GM18951 (cell line): ENCODE measurements at regions not wholly inside any gene's neighbourhood (a gene's known extent, or its start where the extent isn't known, plus 50 kb on each side); places are given as distances from the start of the nearest gene placed in this dataset.

ENCODE experiments used
- POLR2A ChIP-seq: IDR thresholded peaks from 4 replicates; pipeline ENCODE4 v1.6.1; 2011; ENCODE audit warnings: mild to moderate bottlenecking; ENCODE audit not compliant: insufficient read length, insufficient read depth; ENCODE audit errors: extremely low read depth
- in situ Hi-C: fragments of 300-500 bp; cut with MboI; formaldehyde crosslinking; loops from one replicate; pipeline ENCODE4 v1.12.0; 2022; ENCODE audit warnings: low sequenced_read_pairs, mixed read lengths, inconsistent platforms; ENCODE audit not compliant: unreplicated experiment

GRCh38 chr2:8630676-8631464, 51.0 kb upstream of the ID2 start:
- no peak for TF ChIP-seq POLR2A
- in situ Hi-C loops, result no loop called here

DNA sequence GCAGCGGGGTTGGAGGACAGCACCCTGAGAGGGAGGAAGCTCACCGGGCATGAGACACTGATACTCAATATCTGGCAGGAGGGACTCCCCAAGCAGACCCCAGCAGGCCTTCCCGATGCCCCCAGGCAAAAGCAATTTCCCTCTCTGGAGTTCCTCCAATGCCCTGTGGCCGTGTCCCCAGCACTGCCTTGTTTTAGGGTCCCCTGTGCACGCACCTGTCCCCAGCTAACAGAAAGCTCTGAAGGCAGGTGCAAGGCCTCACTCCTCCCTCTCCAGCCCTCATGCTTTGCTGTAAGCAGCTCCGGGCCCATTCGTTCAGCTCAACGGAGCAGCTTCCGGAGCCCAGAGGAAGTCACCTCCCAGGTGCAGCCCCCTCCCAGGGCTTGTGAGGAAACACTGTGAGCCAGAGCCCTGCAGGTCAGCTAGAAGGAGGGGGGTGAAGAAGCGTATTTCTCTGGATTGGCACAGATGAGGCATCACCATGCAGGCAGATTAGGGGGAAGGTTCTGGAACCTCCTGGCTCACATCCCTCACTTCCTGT, 50.3 kb upstream of the ID2 start:
- in situ Hi-C loops, result no loop called here
- TF ChIP-seq POLR2A, result no peak
